Gastrocnemius medialis (tissue), 4 donors: ENCODE measurements at regions not wholly inside any gene's neighbourhood (a gene's known extent, or its start where the extent isn't known, plus 50 kb on each side); places are given as distances from the start of the nearest gene placed in this dataset.

Experiments
- POLR2A ChIP-seq, 2 donors: fragments of 450-650 bp; IDR thresholded peaks; one replicate each; pipeline ENCODE4 v1.6.1; 2017; ENCODE audit warnings: antibody characterized with exemption in 2 of 2, mild to moderate bottlenecking in 2 of 2, moderate library complexity in 2 of 2
- TF ChIP-seq, protein P1 (sequence below), 5 experiments: fragments of 450-650 bp in 3 of 5; fragments of 200-600 bp in 2 of 5; sonication (generic) in 2 of 5; IDR thresholded peaks in 4 of 5; conservative IDR thresholded peaks in 1 of 5; 1 replicate in 4 of 5; 2 replicates in 1 of 5; pipeline ENCODE4 v1.5.1; 2016 to 2019; ENCODE audit warnings: antibody characterized with exemption in 5 of 5, mild to moderate bottlenecking in 3 of 5, moderate library complexity in 3 of 5

GRCh38 chr6:51167468-51167867 is 348.8 kb downstream of the TFAP2B start:
- TF ChIP-seq, protein P1, sequence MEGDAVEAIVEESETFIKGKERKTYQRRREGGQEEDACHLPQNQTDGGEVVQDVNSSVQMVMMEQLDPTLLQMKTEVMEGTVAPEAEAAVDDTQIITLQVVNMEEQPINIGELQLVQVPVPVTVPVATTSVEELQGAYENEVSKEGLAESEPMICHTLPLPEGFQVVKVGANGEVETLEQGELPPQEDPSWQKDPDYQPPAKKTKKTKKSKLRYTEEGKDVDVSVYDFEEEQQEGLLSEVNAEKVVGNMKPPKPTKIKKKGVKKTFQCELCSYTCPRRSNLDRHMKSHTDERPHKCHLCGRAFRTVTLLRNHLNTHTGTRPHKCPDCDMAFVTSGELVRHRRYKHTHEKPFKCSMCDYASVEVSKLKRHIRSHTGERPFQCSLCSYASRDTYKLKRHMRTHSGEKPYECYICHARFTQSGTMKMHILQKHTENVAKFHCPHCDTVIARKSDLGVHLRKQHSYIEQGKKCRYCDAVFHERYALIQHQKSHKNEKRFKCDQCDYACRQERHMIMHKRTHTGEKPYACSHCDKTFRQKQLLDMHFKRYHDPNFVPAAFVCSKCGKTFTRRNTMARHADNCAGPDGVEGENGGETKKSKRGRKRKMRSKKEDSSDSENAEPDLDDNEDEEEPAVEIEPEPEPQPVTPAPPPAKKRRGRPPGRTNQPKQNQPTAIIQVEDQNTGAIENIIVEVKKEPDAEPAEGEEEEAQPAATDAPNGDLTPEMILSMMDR (IDR thresholded peaks at IDR 0.05 in 4 of 5, conservative IDR thresholded peaks at IDR 0.05 in 1 of 5), result no peak
- TF ChIP-seq POLR2A (IDR thresholded peaks at IDR 0.05), result no peak
